ENCODE measurements at regions not wholly inside any gene's neighbourhood (a gene's known extent, or its start where the extent isn't known, plus 50 kb on each side); places are given as distances from the start of the nearest gene placed in this dataset.
A peak's percentile ranks its signal among the peaks of the same experiment; 100 is the strongest.

GRCh38 chr11:127493330-127494022 lies 492.9 kb upstream of the KIRREL3 start:
- Histone ChIP-seq H3K36me3 (no peaks in the 10 kb centered on the region), H3K27me3 (no peaks in the 10 kb centered on the region), H3K4me3 (no peak overlapping the region), H3K4me1 (no peaks in the 10 kb centered on the region), H3K9me3 (peaks cover 0 to 15% (median 9%) of the 10 kb centered on the region in 3 donors), H3K27ac (no peak overlapping the region)
- 49 to 62% methylated on average over 9 of the region's 9 CpGs for WGBS, 2 donors
- no peak for TF ChIP-seq POLR2A (IDR thresholded peaks at IDR 0.05)
- TF ChIP-seq, protein P1, sequence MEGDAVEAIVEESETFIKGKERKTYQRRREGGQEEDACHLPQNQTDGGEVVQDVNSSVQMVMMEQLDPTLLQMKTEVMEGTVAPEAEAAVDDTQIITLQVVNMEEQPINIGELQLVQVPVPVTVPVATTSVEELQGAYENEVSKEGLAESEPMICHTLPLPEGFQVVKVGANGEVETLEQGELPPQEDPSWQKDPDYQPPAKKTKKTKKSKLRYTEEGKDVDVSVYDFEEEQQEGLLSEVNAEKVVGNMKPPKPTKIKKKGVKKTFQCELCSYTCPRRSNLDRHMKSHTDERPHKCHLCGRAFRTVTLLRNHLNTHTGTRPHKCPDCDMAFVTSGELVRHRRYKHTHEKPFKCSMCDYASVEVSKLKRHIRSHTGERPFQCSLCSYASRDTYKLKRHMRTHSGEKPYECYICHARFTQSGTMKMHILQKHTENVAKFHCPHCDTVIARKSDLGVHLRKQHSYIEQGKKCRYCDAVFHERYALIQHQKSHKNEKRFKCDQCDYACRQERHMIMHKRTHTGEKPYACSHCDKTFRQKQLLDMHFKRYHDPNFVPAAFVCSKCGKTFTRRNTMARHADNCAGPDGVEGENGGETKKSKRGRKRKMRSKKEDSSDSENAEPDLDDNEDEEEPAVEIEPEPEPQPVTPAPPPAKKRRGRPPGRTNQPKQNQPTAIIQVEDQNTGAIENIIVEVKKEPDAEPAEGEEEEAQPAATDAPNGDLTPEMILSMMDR (IDR thresholded peaks at IDR 0.05), result peak in 2 of 6 experiments; percentile 9 to 31
- intact Hi-C loops (cut with DNase I), result no loop called here
- no peak for DNase-seq

GRCh38 chr11:127492029-127492428 lies 491.5 kb upstream of the KIRREL3 start:
- Histone ChIP-seq H3K27me3 (no peaks in the 10 kb centered on the region), H3K4me3 (no peak overlapping the region), H3K9me3 (peaks cover 0 to 15% (median 9%) of the 10 kb centered on the region in 3 donors), H3K27ac (no peak overlapping the region), H3K4me1 (no peaks in the 10 kb centered on the region), H3K36me3 (no peaks in the 10 kb centered on the region)
- no peak for DNase-seq
- intact Hi-C loops (cut with DNase I), result no loop called here
- TF ChIP-seq, protein P1 (IDR thresholded peaks at IDR 0.05), result no peak
- no peak for TF ChIP-seq POLR2A (IDR thresholded peaks at IDR 0.05)
- 30 to 33% methylated on average over 2 of the region's 2 CpGs for WGBS, 2 donors

GRCh38 chr11:127491589-127491988 lies 491.0 kb upstream of the KIRREL3 start:
- DNase-seq, result no peak
- Histone ChIP-seq H3K27ac (no peak overlapping the region), H3K36me3 (no peaks in the 10 kb centered on the region), H3K27me3 (no peaks in the 10 kb centered on the region), H3K4me1 (no peaks in the 10 kb centered on the region), H3K9me3 (peaks cover 0 to 15% (median 9%) of the 10 kb centered on the region in 3 donors), H3K4me3 (no peak overlapping the region)
- TF ChIP-seq, protein P1 (IDR thresholded peaks at IDR 0.05), result no peak
- TF ChIP-seq POLR2A (IDR thresholded peaks at IDR 0.05), result no peak
- 30 to 43% methylated on average over 2 of the region's 2 CpGs for WGBS, 2 donors
- intact Hi-C loops (cut with DNase I), result no loop called here

GRCh38 chr11:127490896-127491295 lies 490.3 kb upstream of the KIRREL3 start:
- no peak for DNase-seq
- TF ChIP-seq POLR2A (IDR thresholded peaks at IDR 0.05), result no peak
- TF ChIP-seq, protein P1 (IDR thresholded peaks at IDR 0.05), result no peak
- Histone ChIP-seq H3K27ac (no peak overlapping the region), H3K27me3 (no peaks in the 10 kb centered on the region), H3K4me3 (no peak overlapping the region), H3K36me3 (no peaks in the 10 kb centered on the region), H3K4me1 (no peaks in the 10 kb centered on the region), H3K9me3 (peaks cover 0 to 15% (median 9%) of the 10 kb centered on the region in 3 donors)
- intact Hi-C loops (cut with DNase I), result no loop called here
- 74 to 79% methylated on average over 2 of the region's 2 CpGs for WGBS, 2 donors

DNA sequence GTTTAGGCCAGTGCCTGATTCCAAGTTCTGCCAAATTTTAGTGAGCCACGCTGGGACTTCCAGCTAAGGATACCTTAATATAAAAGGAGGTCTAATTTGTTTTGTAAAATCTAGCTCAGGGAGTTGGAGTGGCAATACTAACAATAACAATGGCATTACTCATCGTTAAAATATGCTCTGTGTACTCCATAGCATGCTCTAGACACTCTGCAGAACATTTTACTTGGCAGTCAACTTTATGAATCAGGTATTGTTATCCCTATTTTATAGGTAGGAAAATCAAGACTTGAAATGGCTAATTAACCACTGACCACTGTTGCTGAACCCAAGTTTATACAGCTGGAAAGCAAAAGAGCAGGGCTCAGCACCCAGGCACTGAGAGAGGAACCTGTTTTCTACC lies 485.0 kb upstream of the KIRREL3 start:
- intact Hi-C loops (cut with DNase I), result no loop called here
- Histone ChIP-seq H3K27me3 (no peaks in the 10 kb centered on the region), H3K36me3 (no peaks in the 10 kb centered on the region), H3K4me1 (no peaks in the 10 kb centered on the region), H3K9me3 (peaks cover 0 to 5% (median 0%) of the 10 kb centered on the region in 3 donors), H3K27ac (no peak overlapping the region), H3K4me3 (no peak overlapping the region)
- WGBS, 2 donors, result 35 to 54% methylated on average over 2 of the region's 2 CpGs
- no peak for DNase-seq
- no peak for TF ChIP-seq POLR2A (IDR thresholded peaks at IDR 0.05)
- TF ChIP-seq, protein P1 (IDR thresholded peaks at IDR 0.05), result no peak
